ENCODE measurements at regions not wholly inside any gene's neighbourhood (a gene's known extent, or its start where the extent isn't known, plus 50 kb on each side); places are given as distances from the start of the nearest gene placed in this dataset.
"Not testable (repeated sequence)": the region's sequence is repeated elsewhere in the genome, so short reads cannot be mapped to it uniquely, and the experiment has no call there.

DNA sequence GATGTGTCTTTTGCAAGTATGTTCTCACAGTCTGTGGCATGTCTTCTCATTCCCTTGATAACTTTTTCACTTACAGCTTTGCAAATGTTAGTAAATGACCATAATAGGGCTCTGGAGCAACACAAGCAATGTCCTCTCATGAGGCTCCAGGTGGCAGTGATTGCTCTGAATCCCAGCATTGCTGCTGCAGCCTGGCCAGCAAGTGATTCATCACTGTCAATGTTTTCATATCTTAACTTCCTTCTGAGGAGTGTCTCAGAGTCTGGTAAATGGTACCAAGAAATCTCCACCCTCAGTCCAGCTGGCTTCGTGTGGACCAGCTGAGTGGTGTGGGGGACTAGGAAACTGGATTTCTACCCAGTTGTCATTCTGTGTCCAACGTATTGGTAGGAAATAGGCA lies 139.6 kb downstream of the MYLK4 start:
- Mint-ChIP-seq H3K4me3 (no peak overlapping the region), H3K27ac (no peak overlapping the region), H3K36me3 (ENCODE audit: low read depth) (no peaks in the 10 kb centered on the region), H3K4me1 (no peaks in the 10 kb centered on the region), H3K27me3 (peaks cover 38% of the 10 kb centered on the region), H3K9me3 (peaks cover 4% of the 10 kb centered on the region)
- DNase-seq = no peak
- intact Hi-C loops (cut with micrococcal nuclease) = no loop called here

GRCh38 chr6:2608503-2608902 lies 142.2 kb downstream of the MYLK4 start:
- no peak for DNase-seq
- H3K27me3 Mint-ChIP-seq = peaks cover 40% of the 10 kb centered on the region
- no peaks in the 10 kb centered on the region for H3K4me1 Mint-ChIP-seq
- intact Hi-C loops (cut with micrococcal nuclease) = no loop called here
- no peak overlapping the region for H3K4me3 Mint-ChIP-seq
- no peak overlapping the region for H3K27ac Mint-ChIP-seq
- no peaks in the 10 kb centered on the region for H3K36me3 Mint-ChIP-seq (ENCODE audit: low read depth)
- H3K9me3 Mint-ChIP-seq = no peaks in the 10 kb centered on the region

- Mint-ChIP-seq H3K4me1 (no peaks in the 10 kb centered on the region), H3K4me3 (no peak overlapping the region), H3K36me3 (ENCODE audit: low read depth) (no peaks in the 10 kb centered on the region), H3K9me3 (no peaks in the 10 kb centered on the region), H3K27ac (no peak overlapping the region), H3K27me3 (peaks cover 25% of the 10 kb centered on the region)
- intact Hi-C loops (cut with micrococcal nuclease) = no loop called here
- DNase-seq = no peak
Observed at GRCh38 chr6:2600363-2600762, 150.4 kb downstream of the MYLK4 start.

DNA sequence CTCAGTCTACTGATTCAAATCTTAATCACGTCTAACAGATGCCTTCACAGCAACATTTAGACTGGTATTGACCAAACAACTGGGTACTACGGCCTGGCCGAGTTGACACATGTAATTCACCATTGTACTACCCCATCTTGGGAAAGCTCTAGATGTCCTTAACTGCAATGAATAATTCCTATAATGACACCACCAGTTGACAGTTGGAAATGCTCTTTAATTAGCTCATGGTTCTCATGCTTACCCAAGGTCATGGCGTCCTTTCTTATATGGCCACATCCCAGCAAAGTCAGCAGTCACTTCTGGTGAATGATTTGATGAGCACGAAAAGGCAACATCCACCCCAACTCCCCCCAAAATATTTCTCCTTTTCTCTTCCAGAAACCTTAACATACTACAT lies 150.9 kb downstream of the MYLK4 start:
- Mint-ChIP-seq H3K4me1 (no peaks in the 10 kb centered on the region), H3K27ac (no peak overlapping the region), H3K9me3 (no peaks in the 10 kb centered on the region), H3K27me3 (peaks cover 25% of the 10 kb centered on the region), H3K4me3 (no peak overlapping the region), H3K36me3 (ENCODE audit: low read depth) (no peaks in the 10 kb centered on the region)
- DNase-seq = no peak
- intact Hi-C loops (cut with micrococcal nuclease) = no loop called here

GRCh38 chr6:2598867-2599266 lies 151.9 kb downstream of the MYLK4 start:
- no peaks in the 10 kb centered on the region for H3K9me3 Mint-ChIP-seq
- no peak overlapping the region for H3K27ac Mint-ChIP-seq
- no peak overlapping the region for H3K4me3 Mint-ChIP-seq
- H3K27me3 Mint-ChIP-seq = peaks cover 22% of the 10 kb centered on the region
- H3K4me1 Mint-ChIP-seq = no peaks in the 10 kb centered on the region
- no peaks in the 10 kb centered on the region for H3K36me3 Mint-ChIP-seq (ENCODE audit: low read depth)
- DNase-seq = no peak
- intact Hi-C loops (cut with micrococcal nuclease) = no loop called here

- no peak for DNase-seq
- no peak overlapping the region for H3K27ac Mint-ChIP-seq
- intact Hi-C loops (cut with micrococcal nuclease) = no loop called here
- H3K27me3 Mint-ChIP-seq = peaks cover 18% of the 10 kb centered on the region
- H3K9me3 Mint-ChIP-seq = no peaks in the 10 kb centered on the region
- no peaks in the 10 kb centered on the region for H3K4me1 Mint-ChIP-seq
- no peak overlapping the region for H3K4me3 Mint-ChIP-seq
- no peaks in the 10 kb centered on the region for H3K36me3 Mint-ChIP-seq (ENCODE audit: low read depth)
Observed at GRCh38 chr6:2597991-2598390, 152.7 kb downstream of the MYLK4 start.

- H3K4me3 Mint-ChIP-seq; H3K4me1 Mint-ChIP-seq; H3K27ac Mint-ChIP-seq; intact Hi-C loops (cut with micrococcal nuclease); DNase-seq; H3K9me3 Mint-ChIP-seq; H3K36me3 Mint-ChIP-seq (ENCODE audit: low read depth): not testable (repeated sequence)
- peaks cover 17% of the 10 kb centered on the region for H3K27me3 Mint-ChIP-seq
Observed at GRCh38 chr6:2597457-2597856, 153.3 kb downstream of the MYLK4 start.

DNA sequence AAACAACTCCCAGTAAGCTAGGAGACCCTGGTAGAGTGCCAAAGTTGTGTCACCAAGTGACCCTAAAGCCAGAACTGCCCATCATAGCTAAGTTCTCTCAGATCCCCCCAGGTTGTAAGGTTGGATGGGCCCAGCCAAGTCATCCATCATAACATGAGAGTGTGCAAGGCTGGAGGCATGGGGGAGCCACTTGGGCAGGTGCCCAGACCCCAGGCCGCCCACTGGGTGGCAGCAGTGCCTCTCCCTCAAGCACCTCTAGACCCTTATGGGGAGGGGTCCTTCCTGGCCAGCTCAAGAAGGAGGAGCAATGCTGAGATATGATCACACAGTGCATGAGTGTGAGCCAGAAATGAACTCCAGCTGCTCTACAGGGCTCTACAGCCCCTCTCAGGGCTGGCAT lies 154.5 kb downstream of the MYLK4 start:
- H3K27me3 Mint-ChIP-seq = peaks cover 15% of the 10 kb centered on the region
- no peak overlapping the region for H3K27ac Mint-ChIP-seq
- no peak for DNase-seq
- H3K9me3 Mint-ChIP-seq = no peaks in the 10 kb centered on the region
- intact Hi-C loops (cut with micrococcal nuclease) = no loop called here
- no peaks in the 10 kb centered on the region for H3K4me1 Mint-ChIP-seq
- no peak overlapping the region for H3K4me3 Mint-ChIP-seq
- H3K36me3 Mint-ChIP-seq (ENCODE audit: low read depth) = no peaks in the 10 kb centered on the region

DNA sequence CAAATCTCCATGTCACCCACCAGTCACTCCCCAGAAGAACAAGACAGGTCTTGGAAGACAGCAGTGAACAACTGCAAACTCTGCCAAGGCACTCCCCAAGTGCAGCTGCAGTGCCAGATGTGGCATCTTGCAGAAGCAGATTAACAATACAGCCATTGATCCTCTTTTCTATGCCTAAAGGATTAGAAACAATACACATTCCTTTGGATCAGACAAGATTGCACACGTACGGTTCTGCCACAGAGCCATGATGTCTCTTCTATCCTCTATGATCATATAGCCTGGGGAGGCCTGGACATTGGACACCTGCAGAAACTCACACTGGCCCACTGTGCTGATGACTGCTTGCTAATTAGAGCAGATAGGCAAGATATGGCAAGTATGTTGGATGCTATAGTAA lies 155.9 kb downstream of the MYLK4 start:
- Mint-ChIP-seq H3K36me3 (ENCODE audit: low read depth) (no peaks in the 10 kb centered on the region), H3K27me3 (peaks cover 12% of the 10 kb centered on the region), H3K9me3 (no peaks in the 10 kb centered on the region), H3K4me1 (no peaks in the 10 kb centered on the region), H3K27ac (no peak overlapping the region), H3K4me3 (no peak overlapping the region)
- DNase-seq = no peak
- intact Hi-C loops (cut with micrococcal nuclease) = no loop called here

- peak; percentile 49 for DNase-seq
- Mint-ChIP-seq H3K9me3 (no peaks in the 10 kb centered on the region), H3K4me1 (no peaks in the 10 kb centered on the region), H3K36me3 (ENCODE audit: low read depth) (no peaks in the 10 kb centered on the region), H3K27ac (no peak overlapping the region), H3K27me3 (peaks cover 16% of the 10 kb centered on the region), H3K4me3 (no peak overlapping the region)
- intact Hi-C loops (cut with micrococcal nuclease) = no loop called here
Observed at GRCh38 chr6:2593167-2593566, 157.6 kb downstream of the MYLK4 start.

DNA sequence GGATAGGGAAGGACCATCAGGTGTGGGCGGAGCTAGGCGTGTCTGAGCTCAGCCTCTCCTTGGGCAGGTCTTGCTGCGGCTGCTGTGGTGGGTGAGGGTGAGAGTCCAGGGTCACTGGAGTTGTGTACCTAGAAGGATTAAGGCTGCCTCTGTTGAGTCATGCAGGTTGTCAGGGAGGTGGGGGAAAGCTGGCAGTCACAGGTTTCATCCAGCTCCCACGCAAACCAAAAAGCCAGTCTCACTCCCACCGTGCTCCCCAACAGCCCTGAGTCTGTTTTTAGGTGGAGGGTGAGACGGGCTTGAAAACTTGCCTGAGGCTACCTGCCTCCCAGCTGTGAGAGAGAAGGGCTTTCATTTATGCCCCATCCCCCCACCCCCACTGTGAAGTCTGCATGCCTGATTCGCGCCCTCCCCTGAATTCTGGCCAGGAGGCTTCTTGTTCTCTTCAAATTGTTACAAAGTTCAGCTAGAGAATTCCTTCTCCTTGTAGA lies 161.5 kb downstream of the MYLK4 start:
- H3K27ac Mint-ChIP-seq = no peak overlapping the region
- H3K4me1 Mint-ChIP-seq = no peaks in the 10 kb centered on the region
- intact Hi-C loops (cut with micrococcal nuclease) = no loop called here
- H3K4me3 Mint-ChIP-seq = no peak overlapping the region
- H3K36me3 Mint-ChIP-seq (ENCODE audit: low read depth) = no peaks in the 10 kb centered on the region
- peak; percentile 46 for DNase-seq
- no peaks in the 10 kb centered on the region for H3K9me3 Mint-ChIP-seq
- peaks cover 46% of the 10 kb centered on the region for H3K27me3 Mint-ChIP-seq

DNA sequence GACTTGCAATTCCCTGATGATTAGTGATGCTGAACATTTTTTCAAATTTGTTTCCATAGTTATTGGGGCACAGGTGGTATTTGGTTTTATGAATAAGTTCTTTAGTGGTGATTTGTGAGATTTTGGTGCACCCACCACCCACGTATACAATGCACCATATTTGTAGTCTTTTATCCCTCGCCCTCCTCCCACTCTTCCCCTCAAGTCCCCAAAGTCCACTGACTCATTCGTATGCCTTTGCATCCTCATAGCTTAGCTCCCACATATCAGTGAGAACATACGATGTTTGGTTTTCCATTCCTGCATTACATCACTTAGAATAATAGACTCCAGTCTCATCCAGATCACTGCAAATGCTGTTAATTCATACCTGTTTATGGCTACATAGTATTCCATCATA lies 167.3 kb downstream of the MYLK4 start:
- peak; percentile 38 for DNase-seq
- Mint-ChIP-seq H3K4me1 (no peaks in the 10 kb centered on the region), H3K27me3 (peaks cover 70% of the 10 kb centered on the region), H3K27ac (no peak overlapping the region), H3K36me3 (ENCODE audit: low read depth) (no peaks in the 10 kb centered on the region), H3K4me3 (no peak overlapping the region), H3K9me3 (peaks cover 9% of the 10 kb centered on the region)
- intact Hi-C loops (cut with micrococcal nuclease) = no loop called here

GRCh38 chr6:2582268-2582667 lies 168.5 kb downstream of the MYLK4 start:
- Mint-ChIP-seq H3K4me1 (no peaks in the 10 kb centered on the region), H3K9me3 (peaks cover 9% of the 10 kb centered on the region), H3K27me3 (peaks cover 62% of the 10 kb centered on the region), H3K4me3 (no peak overlapping the region), H3K27ac (no peak overlapping the region), H3K36me3 (ENCODE audit: low read depth) (no peaks in the 10 kb centered on the region)
- peak; percentile 40 for DNase-seq
- intact Hi-C loops (cut with micrococcal nuclease) = no loop called here

DNA sequence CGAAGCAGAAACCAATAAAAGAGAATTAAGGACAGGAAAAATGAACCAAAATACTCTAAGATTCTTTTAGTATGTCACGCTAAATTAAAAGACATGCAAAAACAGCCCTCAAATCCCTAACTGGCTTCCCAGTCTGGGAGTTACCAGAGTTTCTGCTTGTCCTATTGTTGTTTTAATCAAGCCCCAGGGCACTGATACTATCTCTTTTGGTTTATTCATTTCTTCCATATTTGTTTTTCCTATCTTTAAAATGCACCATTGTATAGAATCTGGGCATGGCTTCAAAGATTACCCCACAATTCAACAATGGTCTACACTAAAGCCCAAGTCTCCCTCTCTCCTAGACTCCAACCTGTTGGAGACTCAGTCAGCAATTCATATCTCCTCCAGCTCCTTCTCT lies 169.1 kb downstream of the MYLK4 start:
- no peak for DNase-seq
- Mint-ChIP-seq H3K27ac (no peak overlapping the region), H3K27me3 (peaks cover 60% of the 10 kb centered on the region), H3K36me3 (ENCODE audit: low read depth) (no peaks in the 10 kb centered on the region), H3K4me3 (no peak overlapping the region), H3K9me3 (peaks cover 9% of the 10 kb centered on the region), H3K4me1 (no peaks in the 10 kb centered on the region)
- intact Hi-C loops (cut with micrococcal nuclease) = no loop called here

GRCh38 chr6:2581011-2581410 lies 169.7 kb downstream of the MYLK4 start:
- H3K27ac Mint-ChIP-seq = no peak overlapping the region
- H3K4me1 Mint-ChIP-seq = no peaks in the 10 kb centered on the region
- H3K27me3 Mint-ChIP-seq = peaks cover 56% of the 10 kb centered on the region
- no peak overlapping the region for H3K4me3 Mint-ChIP-seq
- H3K9me3 Mint-ChIP-seq = peaks cover 9% of the 10 kb centered on the region
- H3K36me3 Mint-ChIP-seq (ENCODE audit: low read depth) = no peaks in the 10 kb centered on the region
- intact Hi-C loops (cut with micrococcal nuclease) = no loop called here
- DNase-seq = peak; percentile 33
